ENCODE measurements at regions not wholly inside any gene's neighbourhood (a gene's known extent, or its start where the extent isn't known, plus 50 kb on each side); places are given as distances from the start of the nearest gene placed in this dataset.

DNA sequence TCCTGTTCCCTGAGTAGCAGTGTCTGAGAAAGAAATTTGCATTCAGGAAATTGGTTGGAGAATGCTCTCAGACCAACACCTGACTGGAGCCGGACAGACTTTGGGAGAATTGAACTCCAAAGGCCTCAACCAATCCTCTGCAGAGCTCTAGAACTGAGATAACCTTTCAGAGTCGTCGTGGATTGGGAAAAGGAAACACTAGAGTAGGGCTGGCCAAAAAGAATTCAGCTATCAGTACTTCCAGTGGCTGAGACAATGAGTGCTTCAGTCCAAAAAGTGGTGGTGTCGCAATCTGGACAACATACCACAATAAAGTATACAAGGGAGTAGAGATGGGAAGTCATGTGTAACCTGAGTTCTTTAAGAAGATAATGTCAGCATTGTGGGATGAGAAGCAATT is 377.1 kb downstream of the SLC16A7 start:
- TF ChIP-seq CTCF (IDR thresholded peaks at IDR 0.05) (no peak), ZFX (IDR thresholded peaks at IDR 0.05; ENCODE audit: borderline replicate concordance) (no peak)

All from 22Rv1 (cell line).